CD4-positive, alpha-beta T cell treated with Interleukin-15 for 4 hours (primary cell): ENCODE measurements at regions not wholly inside any gene's neighbourhood (a gene's known extent, or its start where the extent isn't known, plus 50 kb on each side); places are given as distances from the start of the nearest gene placed in this dataset.
"Not testable (repeated sequence)": the region's sequence is repeated elsewhere in the genome, so short reads cannot be mapped to it uniquely, and the experiment has no call there.

ENCODE experiments used
- DNase-seq: peaks from one replicate; pipeline ENCODE4 v3.0.0-alpha.2; 2020; ENCODE audit warnings: low spot score

- no peak for DNase-seq
These were observed 1262.3 kb upstream of the PHF14 start for GRCh38 chr7:9711259-9711918.

- no peak for DNase-seq
These were observed 1255.5 kb upstream of the PHF14 start for GRCh38 chr7:9718071-9718661.

GRCh38 chr7:9719303-9719702 is 1254.4 kb upstream of the PHF14 start:
- DNase-seq = no peak

GRCh38 chr7:9719721-9720120 is 1254.0 kb upstream of the PHF14 start:
- DNase-seq = no peak

GRCh38 chr7:9725940-9726663 is 1247.6 kb upstream of the PHF14 start:
- DNase-seq = not testable (repeated sequence)

GRCh38 chr7:9726811-9727210 is 1246.9 kb upstream of the PHF14 start:
- DNase-seq = not testable (repeated sequence)

GRCh38 chr7:9727467-9727869 is 1246.2 kb upstream of the PHF14 start:
- not testable (repeated sequence) for DNase-seq

- DNase-seq = not testable (repeated sequence)
These were observed 1245.5 kb upstream of the PHF14 start for GRCh38 chr7:9728014-9728657.

- DNase-seq = no peak
These were observed 1221.6 kb upstream of the PHF14 start for GRCh38 chr7:9752033-9752432.

GRCh38 chr7:9761224-9761623 is 1212.4 kb upstream of the PHF14 start:
- DNase-seq = no peak

- DNase-seq = no peak
These were observed 1196.8 kb upstream of the PHF14 start for GRCh38 chr7:9776900-9777299.

- no peak for DNase-seq
These were observed 1195.3 kb upstream of the PHF14 start for GRCh38 chr7:9778367-9778766.

- DNase-seq = no peak
These were observed 1192.0 kb upstream of the PHF14 start for GRCh38 chr7:9781710-9782109.

GRCh38 chr7:9782275-9782674 is 1191.4 kb upstream of the PHF14 start:
- DNase-seq = no peak

GRCh38 chr7:9785211-9785610 is 1188.5 kb upstream of the PHF14 start:
- no peak for DNase-seq

- no peak for DNase-seq
These were observed 1177.4 kb upstream of the PHF14 start for GRCh38 chr7:9796241-9796640.

- no peak for DNase-seq
These were observed 1151.0 kb upstream of the PHF14 start for GRCh38 chr7:9822458-9823290.

- DNase-seq = no peak
These were observed 1138.5 kb upstream of the PHF14 start for GRCh38 chr7:9835199-9835598.

GRCh38 chr7:9836671-9837070 is 1137.0 kb upstream of the PHF14 start:
- no peak for DNase-seq

GRCh38 chr7:9842301-9842700 is 1131.4 kb upstream of the PHF14 start:
- DNase-seq = no peak

- DNase-seq = no peak
These were observed 1126.8 kb upstream of the PHF14 start for GRCh38 chr7:9846902-9847301.

GRCh38 chr7:9854605-9855004 is 1119.1 kb upstream of the PHF14 start:
- no peak for DNase-seq
